HK-2 (cell line): ENCODE measurements at regions not wholly inside any gene's neighbourhood (a gene's known extent, or its start where the extent isn't known, plus 50 kb on each side); places are given as distances from the start of the nearest gene placed in this dataset.
"Not testable (repeated sequence)": the region's sequence is repeated elsewhere in the genome, so short reads cannot be mapped to it uniquely, and the experiment has no call there.

Source experiments
- DNase-seq: peaks from one replicate; pipeline ENCODE4 v3.0.0-alpha.2; 2018; ENCODE audit not compliant: unreplicated experiment

DNA sequence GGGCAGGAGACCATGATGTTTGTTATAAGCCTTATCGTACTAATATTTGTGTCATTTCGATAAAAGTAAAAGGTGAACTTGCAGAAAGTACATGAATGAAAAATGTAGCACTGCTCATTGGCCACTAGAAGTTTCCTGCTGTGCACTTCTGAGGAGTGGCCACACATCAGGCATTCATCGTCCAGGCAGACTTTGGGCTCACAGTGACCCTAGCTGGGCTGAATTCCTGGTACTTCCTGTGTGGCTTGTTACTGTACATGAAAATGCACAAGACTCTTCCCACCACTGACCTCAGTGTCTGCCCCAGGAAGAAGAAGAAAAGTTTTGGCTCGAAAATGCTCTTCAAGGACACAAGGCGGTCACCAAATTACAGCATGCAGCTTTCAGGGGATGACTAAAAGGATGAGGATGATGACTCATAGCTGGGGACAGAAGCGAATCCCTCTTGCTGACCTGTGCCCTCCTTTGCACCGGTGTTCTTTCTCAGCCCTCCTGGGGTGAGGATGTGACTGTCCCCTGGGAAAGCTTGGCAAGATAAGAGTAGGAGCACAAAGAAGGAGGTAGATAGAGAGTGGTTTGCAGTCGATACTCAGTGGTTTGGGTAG lies 252.4 kb upstream of the KAZN start:
- no peak for DNase-seq

DNA sequence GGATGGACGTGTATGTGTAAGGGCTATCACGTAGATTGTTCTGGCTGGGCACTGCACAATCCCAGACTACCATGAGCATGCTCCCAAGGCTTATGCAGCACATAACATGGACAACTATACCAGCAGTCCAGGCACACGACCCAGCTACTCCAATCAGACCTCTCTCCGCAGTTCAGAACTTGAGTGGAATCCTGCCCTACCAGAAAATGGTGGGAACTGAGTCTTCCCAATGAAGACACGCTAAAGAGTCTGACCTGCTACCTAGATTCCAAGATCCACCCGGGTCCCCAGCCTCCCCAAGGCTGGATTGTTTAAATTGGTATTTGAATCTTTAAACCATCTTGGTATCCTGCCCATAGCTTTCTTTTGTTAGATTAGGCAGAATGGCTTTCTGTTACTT lies 251.3 kb upstream of the KAZN start:
- no peak for DNase-seq

DNA sequence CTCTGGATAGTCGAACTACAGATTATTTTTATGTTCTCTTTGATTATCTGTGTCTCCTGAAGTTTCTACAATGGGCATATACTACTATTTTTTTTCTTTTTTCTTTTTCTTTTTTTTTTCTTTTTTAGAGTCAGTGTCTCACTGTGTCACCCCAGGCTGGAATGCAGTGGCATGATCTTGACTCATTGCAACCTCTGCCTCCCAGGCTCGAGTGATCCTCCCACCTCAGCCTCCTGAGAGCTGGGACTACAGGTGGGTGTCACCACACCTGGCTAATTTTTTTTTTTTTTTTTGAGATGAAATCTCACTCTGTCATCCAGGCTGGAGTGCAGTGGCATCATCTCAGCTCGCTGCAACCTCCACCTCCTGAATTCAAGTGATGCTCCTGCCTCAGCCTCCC lies 250.7 kb upstream of the KAZN start:
- no peak for DNase-seq

DNA sequence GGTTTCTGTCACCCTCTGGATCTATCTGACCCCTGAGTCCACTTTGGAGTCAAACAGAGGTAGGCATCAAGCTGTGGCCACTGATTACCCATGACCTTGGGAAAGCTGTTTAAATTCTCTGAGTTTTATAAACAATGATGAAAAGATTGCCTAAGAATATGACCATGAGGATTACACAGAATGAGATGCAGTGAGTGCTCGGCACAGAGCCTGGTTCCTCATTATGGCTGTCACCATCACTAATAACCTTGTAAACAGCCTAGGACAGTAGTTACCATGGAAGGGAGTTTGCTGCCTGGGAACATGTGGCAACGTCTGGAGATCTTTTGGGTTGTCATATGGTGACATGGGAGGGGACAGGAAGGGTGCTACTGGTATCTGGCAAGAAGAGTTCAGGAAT lies 248.3 kb upstream of the KAZN start:
- DNase-seq, result no peak

GRCh38 chr1:14352897-14353296 lies 245.6 kb upstream of the KAZN start:
- DNase-seq, result no peak

GRCh38 chr1:14361005-14361404 lies 237.5 kb upstream of the KAZN start:
- DNase-seq, result not testable (repeated sequence)

GRCh38 chr1:14362331-14362730 lies 236.2 kb upstream of the KAZN start:
- no peak for DNase-seq

GRCh38 chr1:14363036-14363590 lies 235.4 kb upstream of the KAZN start:
- DNase-seq, result no peak

- DNase-seq, result no peak
These were observed 234.6 kb upstream of the KAZN start for GRCh38 chr1:14363707-14364413.

GRCh38 chr1:14365301-14365988 lies 233.0 kb upstream of the KAZN start:
- no peak for DNase-seq

GRCh38 chr1:14366091-14367018 lies 232.1 kb upstream of the KAZN start:
- no peak for DNase-seq

- DNase-seq, result no peak
These were observed 231.0 kb upstream of the KAZN start for GRCh38 chr1:14367451-14367850.

DNA sequence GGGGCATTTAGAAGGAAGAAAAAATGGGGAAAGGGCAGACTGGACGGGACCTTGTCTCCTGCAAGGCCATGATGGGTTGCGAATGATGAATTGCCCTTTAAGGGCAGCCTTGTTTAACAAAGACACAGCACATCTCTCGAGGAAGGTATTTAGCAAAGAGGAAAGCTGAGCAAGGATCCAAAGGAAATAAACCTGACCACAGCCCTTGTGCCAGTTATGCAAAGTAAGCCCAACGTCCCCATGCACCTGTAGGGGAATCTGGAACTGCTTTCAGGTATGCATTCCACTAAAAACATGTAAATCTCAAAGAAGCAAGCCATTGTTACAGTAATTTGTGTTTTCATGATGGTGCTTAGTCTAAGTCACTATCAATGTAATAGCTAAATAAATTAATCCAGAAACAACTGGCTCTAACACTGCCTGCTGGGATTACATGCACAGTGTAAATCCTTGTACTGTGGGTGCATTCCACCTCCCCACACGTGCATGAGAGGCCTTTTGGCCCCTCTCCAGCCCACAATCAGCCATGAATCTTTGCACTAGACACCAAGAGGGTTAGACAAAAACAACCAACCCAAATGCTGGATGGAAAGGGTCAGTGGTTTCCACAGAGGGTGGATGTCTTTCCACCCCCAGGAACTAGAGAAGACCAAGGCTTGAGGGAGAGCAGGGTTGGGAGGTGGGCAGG lies 228.8 kb upstream of the KAZN start:
- no peak for DNase-seq

- no peak for DNase-seq
These were observed 226.6 kb upstream of the KAZN start for GRCh38 chr1:14371771-14372497.

GRCh38 chr1:14372526-14372925 lies 226.0 kb upstream of the KAZN start:
- no peak for DNase-seq

DNA sequence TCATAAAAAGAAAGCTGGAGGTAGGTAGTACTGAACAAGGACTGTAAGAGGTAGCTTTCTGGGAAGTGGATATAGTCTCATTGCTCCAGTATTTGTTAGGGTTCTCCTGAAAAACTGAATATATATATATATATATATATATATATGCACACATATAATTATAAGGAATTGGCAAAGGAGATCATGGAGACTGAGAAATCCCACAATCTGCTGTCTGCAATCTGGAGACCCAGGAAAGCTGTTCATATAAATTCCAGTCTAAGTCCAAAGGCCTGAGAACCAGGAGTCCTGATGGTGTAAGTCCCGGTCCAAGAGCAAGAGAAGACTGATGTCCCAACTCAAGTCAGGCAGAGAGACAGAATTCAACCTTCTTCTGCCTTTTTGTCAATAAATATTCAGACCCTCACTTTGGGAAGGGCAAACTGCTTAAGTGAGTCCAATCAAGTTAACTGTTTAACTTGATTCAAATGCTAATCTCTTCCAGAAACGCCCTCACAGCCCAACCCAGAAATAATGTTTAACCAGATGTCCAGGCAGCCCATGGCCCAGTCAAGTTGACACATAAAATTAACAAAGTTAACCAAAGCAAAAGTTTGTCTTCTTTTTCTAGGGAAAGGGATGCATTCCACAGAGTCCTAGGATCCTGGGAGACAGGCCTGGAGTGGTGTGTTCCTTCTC lies 225.3 kb upstream of the KAZN start:
- no peak for DNase-seq

GRCh38 chr1:14375226-14375625 lies 223.3 kb upstream of the KAZN start:
- no peak for DNase-seq

- DNase-seq, result no peak
These were observed 221.1 kb upstream of the KAZN start for GRCh38 chr1:14377386-14377785.

DNA sequence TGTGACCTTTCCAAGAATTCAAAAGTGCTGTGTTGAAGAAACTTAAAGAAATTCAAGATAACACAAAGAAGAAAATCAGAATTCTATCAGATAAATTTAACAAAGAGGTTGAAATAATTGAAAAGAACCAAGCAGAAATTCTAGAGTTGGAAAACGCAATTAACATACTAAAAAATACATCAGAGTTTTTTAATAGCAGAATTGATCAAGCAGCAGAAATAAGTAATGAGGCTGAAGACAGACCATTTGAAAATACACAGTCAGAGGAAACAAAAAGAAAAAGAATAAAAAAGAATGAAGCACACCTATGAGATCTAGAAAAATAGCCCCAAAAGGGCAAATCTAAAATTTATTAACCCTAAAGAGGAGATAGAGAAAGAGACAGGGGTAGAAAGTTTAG lies 218.1 kb upstream of the KAZN start:
- no peak for DNase-seq

- DNase-seq, result no peak
These were observed 207.7 kb upstream of the KAZN start for GRCh38 chr1:14390816-14391215.
